K562 (cell line): ENCODE measurements at regions not wholly inside any gene's neighbourhood (a gene's known extent, or its start where the extent isn't known, plus 50 kb on each side); places are given as distances from the start of the nearest gene placed in this dataset.

Experiments
- PHTF2 ChIP-seq: fragments of 250-450 bp; sonication (Bioruptor Pico); IDR thresholded peaks from 2 replicates; pipeline ENCODE4 v1.5.0; 2021; ENCODE audit warnings: mild to moderate bottlenecking
- PPARD ChIP-seq: fragments of 250-450 bp; sonication (Bioruptor Pico); IDR thresholded peaks from 2 replicates; pipeline ENCODE4 v1.8.0; 2022; ENCODE audit warnings: inconsistent platforms, mild to moderate bottlenecking, moderate library complexity
- TF ChIP-seq, protein P1 (sequence below): fragments of 450-650 bp; IDR thresholded peaks from 2 replicates; pipeline ENCODE4 v1.6.1; 2016; ENCODE audit warnings: mild to moderate bottlenecking, moderate library complexity
- TF ChIP-seq, protein P2 (sequence below): fragments of 450-650 bp; IDR thresholded peaks from 2 replicates; pipeline ENCODE4 v1.6.1; 2016
- TF ChIP-seq, protein P3 (sequence below): sonication (generic); formaldehyde crosslinking; IDR thresholded peaks from 2 replicates; pipeline ENCODE4 v1.8.1; 2023; ENCODE audit warnings: mild to moderate bottlenecking, missing genetic modification reagents

DNA sequence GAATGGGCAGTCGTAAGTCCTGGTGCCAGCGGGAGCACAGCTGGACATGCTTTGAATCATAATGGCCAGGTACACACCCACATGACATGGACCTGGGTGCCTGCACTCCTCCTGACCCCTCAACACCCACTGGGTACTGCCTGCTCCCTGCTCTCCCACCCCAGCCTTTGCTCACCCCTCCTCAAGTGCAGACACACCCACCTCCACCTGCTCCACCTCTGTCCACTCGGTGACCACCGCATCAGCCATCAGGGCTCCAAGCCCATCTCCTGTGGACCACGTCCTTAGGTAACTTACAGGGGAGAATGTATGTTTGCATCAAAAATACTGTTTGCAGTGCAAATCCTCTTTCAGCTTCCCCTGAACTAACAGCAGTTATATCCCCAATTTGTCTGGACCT is 214.6 kb downstream of the BRD1 start (continued):
- TF ChIP-seq, protein P1, sequence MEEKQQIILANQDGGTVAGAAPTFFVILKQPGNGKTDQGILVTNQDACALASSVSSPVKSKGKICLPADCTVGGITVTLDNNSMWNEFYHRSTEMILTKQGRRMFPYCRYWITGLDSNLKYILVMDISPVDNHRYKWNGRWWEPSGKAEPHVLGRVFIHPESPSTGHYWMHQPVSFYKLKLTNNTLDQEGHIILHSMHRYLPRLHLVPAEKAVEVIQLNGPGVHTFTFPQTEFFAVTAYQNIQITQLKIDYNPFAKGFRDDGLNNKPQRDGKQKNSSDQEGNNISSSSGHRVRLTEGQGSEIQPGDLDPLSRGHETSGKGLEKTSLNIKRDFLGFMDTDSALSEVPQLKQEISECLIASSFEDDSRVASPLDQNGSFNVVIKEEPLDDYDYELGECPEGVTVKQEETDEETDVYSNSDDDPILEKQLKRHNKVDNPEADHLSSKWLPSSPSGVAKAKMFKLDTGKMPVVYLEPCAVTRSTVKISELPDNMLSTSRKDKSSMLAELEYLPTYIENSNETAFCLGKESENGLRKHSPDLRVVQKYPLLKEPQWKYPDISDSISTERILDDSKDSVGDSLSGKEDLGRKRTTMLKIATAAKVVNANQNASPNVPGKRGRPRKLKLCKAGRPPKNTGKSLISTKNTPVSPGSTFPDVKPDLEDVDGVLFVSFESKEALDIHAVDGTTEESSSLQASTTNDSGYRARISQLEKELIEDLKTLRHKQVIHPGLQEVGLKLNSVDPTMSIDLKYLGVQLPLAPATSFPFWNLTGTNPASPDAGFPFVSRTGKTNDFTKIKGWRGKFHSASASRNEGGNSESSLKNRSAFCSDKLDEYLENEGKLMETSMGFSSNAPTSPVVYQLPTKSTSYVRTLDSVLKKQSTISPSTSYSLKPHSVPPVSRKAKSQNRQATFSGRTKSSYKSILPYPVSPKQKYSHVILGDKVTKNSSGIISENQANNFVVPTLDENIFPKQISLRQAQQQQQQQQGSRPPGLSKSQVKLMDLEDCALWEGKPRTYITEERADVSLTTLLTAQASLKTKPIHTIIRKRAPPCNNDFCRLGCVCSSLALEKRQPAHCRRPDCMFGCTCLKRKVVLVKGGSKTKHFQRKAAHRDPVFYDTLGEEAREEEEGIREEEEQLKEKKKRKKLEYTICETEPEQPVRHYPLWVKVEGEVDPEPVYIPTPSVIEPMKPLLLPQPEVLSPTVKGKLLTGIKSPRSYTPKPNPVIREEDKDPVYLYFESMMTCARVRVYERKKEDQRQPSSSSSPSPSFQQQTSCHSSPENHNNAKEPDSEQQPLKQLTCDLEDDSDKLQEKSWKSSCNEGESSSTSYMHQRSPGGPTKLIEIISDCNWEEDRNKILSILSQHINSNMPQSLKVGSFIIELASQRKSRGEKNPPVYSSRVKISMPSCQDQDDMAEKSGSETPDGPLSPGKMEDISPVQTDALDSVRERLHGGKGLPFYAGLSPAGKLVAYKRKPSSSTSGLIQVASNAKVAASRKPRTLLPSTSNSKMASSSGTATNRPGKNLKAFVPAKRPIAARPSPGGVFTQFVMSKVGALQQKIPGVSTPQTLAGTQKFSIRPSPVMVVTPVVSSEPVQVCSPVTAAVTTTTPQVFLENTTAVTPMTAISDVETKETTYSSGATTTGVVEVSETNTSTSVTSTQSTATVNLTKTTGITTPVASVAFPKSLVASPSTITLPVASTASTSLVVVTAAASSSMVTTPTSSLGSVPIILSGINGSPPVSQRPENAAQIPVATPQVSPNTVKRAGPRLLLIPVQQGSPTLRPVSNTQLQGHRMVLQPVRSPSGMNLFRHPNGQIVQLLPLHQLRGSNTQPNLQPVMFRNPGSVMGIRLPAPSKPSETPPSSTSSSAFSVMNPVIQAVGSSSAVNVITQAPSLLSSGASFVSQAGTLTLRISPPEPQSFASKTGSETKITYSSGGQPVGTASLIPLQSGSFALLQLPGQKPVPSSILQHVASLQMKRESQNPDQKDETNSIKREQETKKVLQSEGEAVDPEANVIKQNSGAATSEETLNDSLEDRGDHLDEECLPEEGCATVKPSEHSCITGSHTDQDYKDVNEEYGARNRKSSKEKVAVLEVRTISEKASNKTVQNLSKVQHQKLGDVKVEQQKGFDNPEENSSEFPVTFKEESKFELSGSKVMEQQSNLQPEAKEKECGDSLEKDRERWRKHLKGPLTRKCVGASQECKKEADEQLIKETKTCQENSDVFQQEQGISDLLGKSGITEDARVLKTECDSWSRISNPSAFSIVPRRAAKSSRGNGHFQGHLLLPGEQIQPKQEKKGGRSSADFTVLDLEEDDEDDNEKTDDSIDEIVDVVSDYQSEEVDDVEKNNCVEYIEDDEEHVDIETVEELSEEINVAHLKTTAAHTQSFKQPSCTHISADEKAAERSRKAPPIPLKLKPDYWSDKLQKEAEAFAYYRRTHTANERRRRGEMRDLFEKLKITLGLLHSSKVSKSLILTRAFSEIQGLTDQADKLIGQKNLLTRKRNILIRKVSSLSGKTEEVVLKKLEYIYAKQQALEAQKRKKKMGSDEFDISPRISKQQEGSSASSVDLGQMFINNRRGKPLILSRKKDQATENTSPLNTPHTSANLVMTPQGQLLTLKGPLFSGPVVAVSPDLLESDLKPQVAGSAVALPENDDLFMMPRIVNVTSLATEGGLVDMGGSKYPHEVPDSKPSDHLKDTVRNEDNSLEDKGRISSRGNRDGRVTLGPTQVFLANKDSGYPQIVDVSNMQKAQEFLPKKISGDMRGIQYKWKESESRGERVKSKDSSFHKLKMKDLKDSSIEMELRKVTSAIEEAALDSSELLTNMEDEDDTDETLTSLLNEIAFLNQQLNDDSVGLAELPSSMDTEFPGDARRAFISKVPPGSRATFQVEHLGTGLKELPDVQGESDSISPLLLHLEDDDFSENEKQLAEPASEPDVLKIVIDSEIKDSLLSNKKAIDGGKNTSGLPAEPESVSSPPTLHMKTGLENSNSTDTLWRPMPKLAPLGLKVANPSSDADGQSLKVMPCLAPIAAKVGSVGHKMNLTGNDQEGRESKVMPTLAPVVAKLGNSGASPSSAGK, result no peak
- TF ChIP-seq PPARD (CRISPR knock-in tag) (no peak), PHTF2 (CRISPR knock-in tag) (no peak)
- TF ChIP-seq, protein P2, sequence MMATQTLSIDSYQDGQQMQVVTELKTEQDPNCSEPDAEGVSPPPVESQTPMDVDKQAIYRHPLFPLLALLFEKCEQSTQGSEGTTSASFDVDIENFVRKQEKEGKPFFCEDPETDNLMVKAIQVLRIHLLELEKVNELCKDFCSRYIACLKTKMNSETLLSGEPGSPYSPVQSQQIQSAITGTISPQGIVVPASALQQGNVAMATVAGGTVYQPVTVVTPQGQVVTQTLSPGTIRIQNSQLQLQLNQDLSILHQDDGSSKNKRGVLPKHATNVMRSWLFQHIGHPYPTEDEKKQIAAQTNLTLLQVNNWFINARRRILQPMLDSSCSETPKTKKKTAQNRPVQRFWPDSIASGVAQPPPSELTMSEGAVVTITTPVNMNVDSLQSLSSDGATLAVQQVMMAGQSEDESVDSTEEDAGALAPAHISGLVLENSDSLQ, result no peak
- TF ChIP-seq, protein P3, sequence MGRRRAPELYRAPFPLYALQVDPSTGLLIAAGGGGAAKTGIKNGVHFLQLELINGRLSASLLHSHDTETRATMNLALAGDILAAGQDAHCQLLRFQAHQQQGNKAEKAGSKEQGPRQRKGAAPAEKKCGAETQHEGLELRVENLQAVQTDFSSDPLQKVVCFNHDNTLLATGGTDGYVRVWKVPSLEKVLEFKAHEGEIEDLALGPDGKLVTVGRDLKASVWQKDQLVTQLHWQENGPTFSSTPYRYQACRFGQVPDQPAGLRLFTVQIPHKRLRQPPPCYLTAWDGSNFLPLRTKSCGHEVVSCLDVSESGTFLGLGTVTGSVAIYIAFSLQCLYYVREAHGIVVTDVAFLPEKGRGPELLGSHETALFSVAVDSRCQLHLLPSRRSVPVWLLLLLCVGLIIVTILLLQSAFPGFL (CRISPR knock-in tag), result no peak
